Eye (tissue), 1 donor: ENCODE measurements at regions not wholly inside any gene's neighbourhood (a gene's known extent, or its start where the extent isn't known, plus 50 kb on each side); places are given as distances from the start of the nearest gene placed in this dataset.

Experiments
- DNase-seq: peaks from one replicate; pipeline ENCODE4 v3.0.0-alpha.2; 2015

DNA sequence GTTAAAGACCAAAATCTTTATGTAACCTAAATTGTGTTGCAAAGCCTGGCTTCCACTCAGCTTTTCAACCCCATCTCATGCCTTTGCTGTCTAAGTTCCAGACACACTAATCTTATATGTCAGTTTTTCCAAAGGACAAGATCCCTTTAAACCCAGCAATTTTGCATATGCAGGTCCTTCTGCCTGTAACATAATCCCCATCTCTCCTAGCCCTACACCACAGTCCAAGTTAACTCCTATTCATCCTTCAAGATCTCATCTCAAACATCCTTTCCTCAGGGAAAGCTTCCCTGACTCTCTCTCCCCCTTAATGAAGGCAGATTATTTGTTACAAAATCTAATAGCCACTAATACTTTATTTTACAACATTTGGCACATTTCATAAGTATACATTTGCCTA, 366.3 kb downstream of the PLPP3 start:
- DNase-seq, result no peak

DNA sequence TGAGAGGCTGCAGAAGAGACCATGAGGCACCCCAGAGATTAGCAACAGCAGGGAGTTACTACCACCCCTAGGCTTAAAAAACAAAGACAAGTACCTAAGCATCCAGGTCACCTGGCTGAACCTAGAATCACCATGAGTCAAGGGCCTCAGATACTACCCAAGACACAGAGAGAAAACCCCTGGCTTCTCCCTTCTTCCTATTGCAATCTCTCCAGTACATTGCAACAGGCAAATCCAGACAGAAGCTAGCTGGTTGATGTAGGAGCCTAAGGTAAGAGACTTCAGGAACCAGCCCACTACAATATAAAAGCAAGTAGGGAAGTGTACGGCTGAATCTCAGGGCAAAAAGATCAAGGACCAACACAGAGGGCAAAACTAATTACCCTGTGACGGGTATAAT, 367.2 kb downstream of the PLPP3 start:
- no peak for DNase-seq

DNA sequence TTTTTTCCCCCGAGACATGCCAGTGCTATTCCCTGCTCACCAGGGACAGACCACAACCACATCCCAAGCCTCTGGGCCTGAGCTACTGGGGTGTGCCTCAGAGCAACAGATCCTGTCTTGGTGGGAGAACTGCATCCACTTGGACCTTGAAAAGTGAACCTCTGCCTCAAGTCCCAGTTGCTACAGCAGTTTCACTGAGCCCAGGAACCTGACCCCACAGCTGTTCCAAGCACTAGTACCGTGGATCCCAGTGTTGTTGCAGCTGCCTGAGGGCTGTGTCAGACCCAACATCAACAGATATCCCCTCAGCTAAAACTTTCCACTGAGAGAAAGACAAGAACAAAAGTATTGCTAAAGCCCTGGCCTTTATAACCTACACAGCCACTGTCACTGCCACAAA, 373.0 kb downstream of the PLPP3 start:
- no peak for DNase-seq

DNA sequence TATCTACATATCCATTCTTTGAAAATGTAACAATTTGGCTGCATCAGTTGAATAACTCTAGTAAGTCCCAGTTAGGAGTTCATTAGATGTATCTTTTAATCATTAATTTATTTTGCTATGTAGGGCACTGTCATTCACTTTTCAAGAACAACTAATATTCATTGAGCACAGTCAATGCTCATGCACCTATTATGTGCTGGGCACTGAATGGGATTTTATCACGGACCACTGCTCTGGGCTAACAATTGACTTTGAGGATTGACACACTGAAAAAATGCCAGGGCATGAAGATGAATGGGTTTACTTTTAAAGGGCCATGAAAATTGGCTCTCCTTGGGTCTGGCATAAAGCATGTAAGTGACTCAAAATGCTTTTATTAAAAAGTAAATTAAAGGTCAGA, 375.2 kb downstream of the PLPP3 start:
- DNase-seq, result no peak

DNA sequence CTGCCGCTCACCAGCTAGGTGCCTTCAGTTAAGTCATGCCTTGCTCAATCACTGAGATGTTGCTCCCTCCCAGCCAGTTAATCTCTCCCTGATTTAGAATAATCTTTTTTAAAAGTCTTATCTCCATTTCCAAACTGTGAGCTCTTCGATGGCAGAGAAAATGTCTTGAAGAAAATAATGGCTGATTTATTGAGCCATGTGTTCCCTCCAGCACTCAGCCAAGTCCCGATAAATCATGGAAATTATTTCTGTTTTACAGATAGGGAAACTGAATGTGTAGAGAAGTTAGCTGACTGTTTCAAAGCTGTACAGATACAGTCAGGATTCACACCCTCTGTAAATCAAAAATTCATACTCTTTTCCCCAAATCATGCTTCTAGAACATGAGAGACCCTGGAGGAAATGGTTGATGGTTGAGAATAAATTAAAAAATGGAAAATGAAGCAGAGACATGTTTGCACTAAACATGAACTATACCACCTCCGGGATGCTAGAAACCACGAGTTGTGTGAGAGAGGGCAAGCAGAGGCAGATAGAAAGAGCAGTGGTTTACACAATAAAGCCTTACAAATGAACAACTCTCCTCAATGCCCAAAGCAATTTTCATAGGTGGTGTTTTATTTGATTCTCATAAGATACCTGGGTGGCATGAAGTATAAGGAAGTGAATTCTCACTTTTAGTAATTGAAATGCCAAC, 376.4 kb downstream of the PLPP3 start:
- DNase-seq, result no peak

DNA sequence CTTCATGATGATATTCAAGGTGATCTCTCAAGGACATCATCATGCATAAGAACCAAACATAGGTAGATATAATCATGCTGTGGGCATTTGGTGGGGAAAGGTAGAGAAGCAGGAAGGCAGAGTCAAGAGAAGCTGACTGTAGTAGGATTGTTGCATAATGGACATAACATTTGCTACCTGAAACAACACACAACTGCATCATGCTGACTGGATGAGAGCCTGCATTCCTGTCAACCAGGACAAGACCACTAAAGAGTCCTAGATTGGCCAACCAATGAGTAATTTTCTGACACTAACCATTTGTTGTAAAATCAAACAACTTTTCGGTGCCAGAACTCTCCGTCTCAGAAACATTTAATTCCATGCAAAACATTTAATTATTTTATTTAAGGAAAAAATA, 377.2 kb downstream of the PLPP3 start:
- no peak for DNase-seq

DNA sequence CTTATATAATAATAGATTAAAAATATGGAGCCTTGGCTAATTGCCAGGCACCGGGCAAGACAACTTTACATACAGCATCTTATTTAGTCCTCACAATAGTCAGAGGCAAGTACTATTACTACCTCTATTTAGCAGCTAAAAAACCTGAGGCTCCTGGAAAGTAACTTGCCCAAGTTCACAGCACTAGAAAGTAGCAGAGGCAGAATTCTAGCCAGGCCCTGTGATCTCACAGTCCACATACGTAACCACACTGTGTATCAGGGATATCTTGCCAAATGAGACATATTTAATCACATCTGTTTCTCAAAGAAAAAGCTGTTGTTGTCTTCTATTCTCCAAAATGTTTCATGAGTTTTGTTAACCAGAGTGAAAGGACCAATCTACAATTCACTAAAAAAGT, 378.5 kb downstream of the PLPP3 start:
- peak; percentile 22 for DNase-seq

DNA sequence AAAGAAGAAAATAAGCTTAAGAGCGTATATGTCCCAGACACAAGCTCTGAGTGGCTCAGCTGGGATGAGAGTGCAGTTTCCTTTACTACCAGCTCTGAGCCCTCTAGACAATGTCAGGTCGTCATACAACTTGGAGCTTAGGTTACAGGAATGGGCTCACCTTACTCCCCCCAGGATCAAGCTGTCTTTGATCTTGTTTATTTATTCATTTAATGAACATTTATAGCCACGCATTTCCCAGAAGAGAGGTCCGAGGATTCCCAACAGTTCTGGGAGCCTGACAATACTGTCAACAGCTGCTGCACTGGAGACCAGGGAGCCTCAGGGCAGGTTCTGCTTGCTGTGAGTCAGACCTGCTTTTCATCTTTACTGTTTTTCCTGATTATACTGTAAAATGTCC, 378.9 kb downstream of the PLPP3 start:
- peak; percentile 44 for DNase-seq

DNA sequence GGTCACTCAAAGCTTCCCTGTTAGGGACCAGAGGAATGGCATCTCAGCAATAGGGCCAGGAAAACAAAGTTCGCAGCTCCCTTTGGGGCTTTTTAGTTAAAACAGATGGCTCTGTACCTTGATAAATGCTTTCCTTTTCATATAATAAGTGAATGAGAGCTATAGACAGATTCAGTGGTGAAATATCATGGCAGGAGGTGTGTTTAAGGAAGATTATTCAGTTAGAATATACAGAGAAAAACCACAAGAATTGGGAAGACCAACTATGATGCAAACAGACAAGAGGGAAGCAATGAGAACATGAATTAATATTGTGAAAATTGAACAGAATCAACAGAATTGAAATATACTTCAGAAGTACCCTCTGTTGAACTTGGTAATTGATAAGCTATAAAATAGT, 379.4 kb downstream of the PLPP3 start:
- no peak for DNase-seq

DNA sequence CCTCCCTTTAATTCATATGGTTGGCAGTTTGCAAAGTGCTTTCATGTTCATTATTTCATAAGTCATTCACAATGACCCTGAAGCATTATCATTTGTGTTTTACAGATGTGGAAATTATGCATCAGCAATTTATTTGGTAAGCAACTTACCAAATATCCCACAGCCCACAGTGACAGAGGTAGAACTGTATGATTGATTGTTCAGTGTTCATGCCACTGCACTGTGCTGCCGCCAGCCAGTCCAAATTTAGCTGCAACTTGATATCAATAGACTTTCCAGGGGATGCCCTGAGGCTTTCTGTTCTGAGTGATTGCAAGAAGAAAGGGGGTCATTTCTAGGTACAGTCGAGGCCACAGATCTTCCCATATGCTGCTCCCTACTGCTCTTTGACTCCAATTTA, 380.3 kb downstream of the PLPP3 start:
- no peak for DNase-seq

DNA sequence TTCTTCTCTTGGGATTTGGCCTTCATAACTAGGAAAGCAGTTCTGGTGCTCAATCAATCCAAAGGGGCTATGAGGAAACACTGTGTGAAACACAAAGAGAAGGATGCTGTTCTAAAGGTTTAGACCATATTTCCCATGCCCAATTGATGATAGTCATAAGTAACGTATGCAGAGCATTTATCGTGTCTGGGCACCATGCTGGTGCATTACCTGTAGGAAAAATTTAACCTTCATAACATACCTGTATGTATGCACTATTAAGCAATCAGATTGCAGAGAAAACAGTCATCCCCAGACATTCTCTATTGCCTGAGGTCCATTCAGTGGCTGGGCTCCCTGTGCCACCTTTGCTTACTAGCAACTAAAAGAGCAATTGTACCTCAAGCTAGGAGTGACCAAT, 381.4 kb downstream of the PLPP3 start:
- no peak for DNase-seq

DNA sequence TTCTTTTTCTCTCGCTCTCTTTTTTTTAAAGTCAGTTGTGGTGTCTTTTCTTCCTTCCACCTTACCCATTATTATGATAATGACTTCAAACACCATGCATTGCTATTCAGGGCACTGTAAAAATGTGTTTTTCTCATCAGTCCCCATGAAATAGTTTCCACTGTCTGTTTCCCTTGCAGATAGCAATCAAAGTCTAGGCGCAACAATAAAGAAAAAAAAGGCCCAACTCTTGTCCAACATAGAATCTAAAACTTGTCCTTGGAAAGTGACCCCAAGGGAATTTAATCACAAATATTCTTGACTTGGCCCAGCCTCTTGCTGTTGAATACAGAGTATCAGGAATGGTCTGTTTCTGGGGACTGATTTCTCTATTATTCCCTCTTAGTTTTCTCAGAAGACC, 382.5 kb downstream of the PLPP3 start:
- DNase-seq, result no peak

DNA sequence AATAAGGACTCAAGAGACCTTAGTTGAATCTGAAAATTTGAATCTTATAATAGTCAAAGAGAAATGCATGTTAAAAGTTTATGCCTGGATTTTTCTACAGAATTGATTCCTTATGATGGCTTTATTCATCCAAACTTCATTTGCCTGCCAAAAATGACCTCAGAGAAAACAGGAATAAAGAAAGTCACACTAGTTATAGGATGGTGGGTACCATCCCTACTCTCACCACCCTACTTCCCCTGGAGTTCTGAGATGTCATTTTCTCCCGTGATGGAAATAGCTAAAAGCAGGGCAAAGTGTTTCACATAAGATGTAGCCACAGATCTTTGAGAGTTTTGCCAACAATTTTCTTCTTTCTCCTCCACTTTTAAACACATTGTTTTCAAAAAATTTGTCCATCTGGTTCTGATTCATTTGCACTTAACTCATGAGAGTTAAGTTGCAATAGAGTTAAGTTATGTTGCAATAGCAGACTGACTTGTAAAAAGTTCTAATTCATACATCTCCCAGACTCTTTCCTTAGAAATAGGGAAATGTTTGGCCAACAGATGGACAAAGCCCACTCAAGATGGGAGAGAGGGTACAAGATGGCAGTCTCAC, 384.6 kb downstream of the PLPP3 start:
- peak; percentile 23 for DNase-seq

DNA sequence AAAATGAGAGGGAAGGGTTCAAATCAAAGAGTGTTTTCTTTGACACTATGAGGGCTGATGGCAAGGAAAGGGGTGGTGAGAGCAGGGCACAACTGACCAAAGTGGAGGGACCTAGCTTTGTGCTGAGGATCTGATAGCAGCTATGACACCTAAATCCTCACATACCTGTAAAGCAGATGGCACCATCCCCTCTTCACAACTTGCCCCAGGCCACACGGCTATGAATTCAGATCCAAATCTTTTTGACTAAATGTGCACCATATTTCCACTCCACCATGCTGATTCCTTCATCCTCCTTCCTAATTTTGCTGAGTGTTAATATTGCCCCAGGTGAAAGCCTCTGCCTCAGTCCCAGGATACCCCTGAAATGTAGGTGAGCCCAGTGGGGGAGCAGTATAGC, 385.7 kb downstream of the PLPP3 start:
- no peak for DNase-seq

DNA sequence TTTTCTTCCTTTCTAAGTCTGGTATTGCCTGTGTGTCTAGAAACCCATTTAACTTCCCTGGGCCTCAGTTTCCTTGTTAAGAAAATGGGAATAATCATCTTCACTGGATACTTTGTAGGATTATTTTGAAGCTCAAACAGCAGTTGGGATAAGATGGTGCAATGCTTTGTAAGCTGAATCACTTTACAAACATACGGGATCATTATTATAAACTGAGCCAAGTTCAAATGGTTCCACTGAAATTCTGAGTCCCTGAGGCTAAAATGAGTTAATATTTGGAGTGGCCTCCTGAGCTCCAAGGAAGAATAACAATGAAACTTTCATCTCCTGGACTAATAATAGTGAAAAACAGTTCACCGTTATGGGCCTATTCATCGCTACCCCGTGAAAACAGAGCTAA, 388.0 kb downstream of the PLPP3 start:
- peak; percentile 10 for DNase-seq

DNA sequence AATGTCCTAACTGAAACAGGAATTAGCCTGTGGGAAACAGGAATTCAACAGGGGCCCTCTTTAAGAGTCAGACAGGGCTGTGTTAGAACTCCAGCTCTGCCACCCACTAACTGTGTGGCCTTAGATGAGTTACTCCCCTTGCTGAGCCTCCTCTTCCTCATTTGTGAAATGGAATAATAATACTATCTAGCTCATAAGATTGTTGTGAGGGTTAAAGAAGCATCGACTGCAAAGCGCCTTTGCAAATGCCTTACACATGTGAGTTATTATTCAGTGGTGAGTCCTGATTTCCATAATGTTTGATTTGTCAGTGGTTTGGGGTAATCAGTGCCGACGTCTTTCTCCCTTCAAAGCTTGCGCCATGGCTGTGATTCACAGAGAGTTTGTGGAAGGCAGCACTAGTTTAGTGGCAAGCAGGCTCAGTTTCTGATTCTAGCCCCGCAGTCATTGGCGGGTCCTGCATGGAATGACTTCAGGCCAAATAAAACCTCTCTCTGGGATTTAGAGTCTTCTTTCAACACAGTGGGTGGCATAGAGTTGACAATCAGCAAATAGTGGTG, 388.5 kb downstream of the PLPP3 start:
- DNase-seq, result peak; percentile 25

DNA sequence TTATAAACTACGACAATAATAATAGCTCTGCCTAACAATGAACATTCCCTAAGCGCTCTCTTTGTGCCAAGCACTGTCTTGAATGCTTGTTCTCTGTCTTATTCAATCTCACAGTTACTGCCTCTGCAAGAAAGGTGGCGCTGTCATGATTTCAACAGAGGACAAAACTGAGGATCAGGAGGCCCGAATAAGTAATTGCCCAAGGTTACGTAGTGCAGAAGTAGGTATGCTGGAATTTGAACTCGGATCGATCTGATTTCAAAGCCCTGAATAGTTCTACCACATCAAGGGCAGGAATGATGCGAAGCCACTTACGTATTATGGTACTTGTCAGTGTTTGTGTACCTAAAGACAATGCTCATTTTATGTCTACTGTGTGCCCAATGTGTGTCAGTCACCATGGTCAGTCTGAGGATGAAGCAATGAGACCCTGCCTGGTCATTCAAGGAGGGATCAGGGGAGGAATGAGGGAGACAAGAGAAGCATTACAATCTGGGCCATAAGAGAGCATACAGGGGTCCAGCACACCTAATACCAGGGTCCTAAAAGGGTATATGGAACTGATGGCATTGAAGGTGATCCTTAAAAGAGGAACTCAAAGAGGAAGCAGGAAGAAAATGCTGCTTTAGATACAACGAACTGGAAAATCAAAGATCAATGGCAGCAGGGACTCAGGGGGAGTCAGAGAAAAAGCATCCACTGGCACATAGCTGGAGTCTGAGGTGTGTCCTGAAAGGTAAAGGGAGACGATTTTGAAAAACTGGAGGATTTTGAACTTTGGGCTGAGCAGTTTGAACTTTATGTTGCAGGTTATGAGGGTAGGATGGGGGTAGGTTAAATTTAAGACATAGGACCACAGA, 389.2 kb downstream of the PLPP3 start:
- peak; percentile 53 for DNase-seq

DNA sequence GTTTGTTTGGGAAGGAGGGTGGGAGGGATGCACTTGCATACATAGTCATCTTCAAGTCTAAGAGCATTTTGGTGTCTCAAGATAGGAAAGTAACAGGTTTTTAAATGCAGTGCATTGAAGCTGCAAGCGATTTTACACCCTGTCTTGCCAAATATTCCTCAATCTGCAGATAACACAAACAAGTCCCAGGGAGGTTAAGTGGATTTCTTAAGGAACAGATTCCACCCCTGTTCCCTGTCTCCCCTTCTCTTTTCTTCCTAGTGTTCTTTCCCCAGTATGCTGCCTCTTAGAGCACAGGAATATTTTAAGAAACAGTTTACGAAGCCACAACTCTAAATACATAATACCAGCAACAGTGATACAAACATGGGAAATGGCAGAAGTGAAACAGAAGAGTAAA, 389.9 kb downstream of the PLPP3 start:
- peak; percentile 36 for DNase-seq

DNA sequence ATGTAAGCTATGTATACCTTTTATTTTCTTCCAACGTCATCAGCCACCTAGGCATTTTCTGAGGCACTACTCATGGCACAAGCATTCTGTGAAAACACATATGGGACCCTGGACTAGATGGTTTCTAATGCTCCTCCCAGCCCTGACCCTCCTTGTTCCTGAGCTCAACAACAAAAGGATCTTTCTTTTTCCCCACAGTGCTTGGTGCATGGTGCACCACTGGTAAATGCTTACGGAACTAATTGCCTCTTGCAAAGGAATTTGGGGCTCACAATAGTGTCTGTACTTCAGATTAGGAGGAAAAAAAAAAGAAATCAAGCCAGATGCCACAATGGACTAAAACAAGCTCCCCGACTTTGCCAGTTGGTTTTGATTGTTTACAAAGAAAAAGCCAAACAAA, 390.5 kb downstream of the PLPP3 start:
- peak; percentile 35 for DNase-seq

DNA sequence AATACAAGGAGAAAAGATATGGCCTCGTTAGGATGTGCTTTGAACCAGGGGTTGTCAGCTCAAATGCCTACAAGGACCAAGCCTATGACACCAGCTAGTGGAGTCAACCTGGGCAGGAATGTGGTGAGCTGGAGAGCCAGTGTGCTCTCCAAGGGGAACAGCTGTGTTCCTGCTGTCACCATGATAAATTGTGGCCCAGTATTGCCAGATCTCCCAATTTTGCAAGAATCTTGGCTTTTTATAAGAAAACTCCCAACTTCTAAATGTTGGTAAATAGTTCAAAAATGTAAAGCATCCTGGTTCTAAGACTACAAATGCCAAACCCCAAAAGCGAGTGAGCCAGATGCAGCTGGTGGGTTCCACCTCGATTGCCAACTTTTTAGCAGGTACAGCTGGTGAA, 391.1 kb downstream of the PLPP3 start:
- no peak for DNase-seq

DNA sequence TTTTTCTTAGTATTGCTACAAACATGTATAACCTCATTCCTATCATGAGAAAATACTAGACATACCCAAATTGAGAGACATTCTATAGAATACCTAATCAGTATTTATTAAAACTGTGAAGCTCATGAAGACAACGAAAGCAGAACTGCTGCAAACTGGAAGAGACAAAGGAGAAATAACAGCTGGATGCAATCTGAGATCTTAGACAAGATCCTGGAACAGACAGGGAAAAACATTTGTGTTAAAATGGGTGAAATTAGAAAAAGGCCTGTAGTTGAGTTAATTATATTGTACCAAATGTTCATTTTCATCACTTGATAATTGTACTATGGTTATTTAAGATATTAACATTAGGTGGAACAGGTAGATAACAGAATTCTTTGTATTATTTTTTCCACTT, 392.0 kb downstream of the PLPP3 start:
- peak; percentile 35 for DNase-seq

DNA sequence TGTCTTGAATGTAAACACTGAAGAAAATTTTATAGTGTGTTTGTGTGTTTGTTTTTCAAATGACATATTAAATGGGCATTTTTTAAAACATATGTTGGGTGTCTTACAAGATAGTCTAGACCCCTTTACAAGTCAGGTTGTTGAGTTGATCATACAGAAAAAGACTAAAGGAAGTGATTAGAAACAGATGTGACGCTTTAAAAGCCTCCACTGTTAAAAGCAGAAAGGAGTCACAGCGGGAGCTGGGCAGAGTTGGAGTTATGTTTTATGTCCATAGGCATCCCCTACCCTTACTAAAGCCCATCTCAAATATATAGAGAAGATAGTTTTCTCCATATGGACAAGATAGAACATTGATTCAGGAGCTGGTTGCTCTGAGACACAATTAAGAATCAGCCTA, 393.9 kb downstream of the PLPP3 start:
- peak; percentile 76 for DNase-seq

DNA sequence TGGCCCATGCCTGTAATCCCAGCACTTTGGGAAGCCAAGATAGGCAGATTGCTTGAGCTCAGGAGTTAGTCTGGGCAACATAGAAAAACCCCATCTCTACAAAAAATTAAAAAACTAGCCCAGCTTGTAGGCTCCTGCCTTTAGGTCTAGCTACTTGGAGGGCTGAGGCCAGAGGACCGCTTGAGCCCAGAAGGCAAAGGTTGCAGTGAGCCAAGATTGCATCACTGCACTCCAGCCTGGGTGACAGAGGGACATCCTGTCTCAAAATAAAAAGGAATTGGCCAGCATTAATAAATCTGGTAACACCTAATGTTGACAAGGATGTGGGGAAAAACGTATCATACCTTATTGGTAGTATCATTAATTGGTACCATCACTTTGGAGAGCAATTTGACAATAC, 396.2 kb downstream of the PLPP3 start:
- no peak for DNase-seq
